ENCODE measurements at regions not wholly inside any gene's neighbourhood (a gene's known extent, or its start where the extent isn't known, plus 50 kb on each side); places are given as distances from the start of the nearest gene placed in this dataset.

DNA sequence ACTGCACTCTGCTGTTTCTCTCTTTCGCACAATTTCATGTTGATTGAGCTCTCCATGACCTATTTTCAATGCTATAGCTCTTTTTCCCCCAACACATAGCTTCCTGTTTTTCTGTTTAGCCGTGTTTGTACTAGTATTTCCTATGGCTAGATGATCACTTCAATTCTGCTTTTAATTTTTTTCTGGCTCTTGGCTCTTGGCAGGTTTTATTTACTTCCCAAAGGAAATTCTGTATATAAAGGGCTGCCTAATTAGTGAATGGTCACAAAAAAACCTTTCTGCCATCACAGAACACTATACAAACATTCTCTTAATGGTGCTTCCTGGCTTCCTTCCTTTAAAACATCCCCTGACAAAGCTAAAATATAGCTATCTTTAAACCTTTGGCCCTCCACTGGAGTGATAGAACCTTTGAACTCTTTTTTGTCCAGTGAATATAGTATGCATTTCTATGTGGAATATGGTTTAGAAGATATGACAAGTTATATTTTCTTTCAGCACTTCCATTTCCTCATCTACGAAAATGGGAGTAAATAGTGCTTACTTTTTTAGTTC is 88.2 kb downstream of the RASSF9 start:
- no peak for FAIRE-seq
- DNase-seq (ENCODE audit: insufficient read length, low spot score), result no peak
- TF ChIP-seq POLR2A (IDR thresholded peaks at IDR 0.05; ENCODE audit: low read depth, low read length), result no peak

All from H54 (cell line).